PC-9 (cell line): ENCODE measurements at regions not wholly inside any gene's neighbourhood (a gene's known extent, or its start where the extent isn't known, plus 50 kb on each side); places are given as distances from the start of the nearest gene placed in this dataset.

Experiments
- CTCF ChIP-seq: fragments of 200-600 bp; sonication (generic); conservative IDR thresholded peaks from 2 replicates; pipeline ENCODE4 v1.6.1; 2017; ENCODE audit warnings: mixed run types, antibody characterized with exemption, mild to moderate bottlenecking, moderate library complexity
- EZH2 ChIP-seq: fragments of 200-600 bp; sonication (generic); IDR thresholded peaks from 2 replicates; pipeline ENCODE4 v1.8.0; 2017; ENCODE audit warnings: antibody characterized with exemption, low read depth

- no peak for TF ChIP-seq EZH2
- no peak for TF ChIP-seq CTCF
Measured at GRCh38 chr18:56388571-56388970, 249.8 kb downstream of the TXNL1 start.
